ENCODE measurements at regions not wholly inside any gene's neighbourhood (a gene's known extent, or its start where the extent isn't known, plus 50 kb on each side); places are given as distances from the start of the nearest gene placed in this dataset.

- no peak for TF ChIP-seq POLR2AphosphoS5 (IDR thresholded peaks at IDR 0.05)
- TF ChIP-seq, protein P1, sequence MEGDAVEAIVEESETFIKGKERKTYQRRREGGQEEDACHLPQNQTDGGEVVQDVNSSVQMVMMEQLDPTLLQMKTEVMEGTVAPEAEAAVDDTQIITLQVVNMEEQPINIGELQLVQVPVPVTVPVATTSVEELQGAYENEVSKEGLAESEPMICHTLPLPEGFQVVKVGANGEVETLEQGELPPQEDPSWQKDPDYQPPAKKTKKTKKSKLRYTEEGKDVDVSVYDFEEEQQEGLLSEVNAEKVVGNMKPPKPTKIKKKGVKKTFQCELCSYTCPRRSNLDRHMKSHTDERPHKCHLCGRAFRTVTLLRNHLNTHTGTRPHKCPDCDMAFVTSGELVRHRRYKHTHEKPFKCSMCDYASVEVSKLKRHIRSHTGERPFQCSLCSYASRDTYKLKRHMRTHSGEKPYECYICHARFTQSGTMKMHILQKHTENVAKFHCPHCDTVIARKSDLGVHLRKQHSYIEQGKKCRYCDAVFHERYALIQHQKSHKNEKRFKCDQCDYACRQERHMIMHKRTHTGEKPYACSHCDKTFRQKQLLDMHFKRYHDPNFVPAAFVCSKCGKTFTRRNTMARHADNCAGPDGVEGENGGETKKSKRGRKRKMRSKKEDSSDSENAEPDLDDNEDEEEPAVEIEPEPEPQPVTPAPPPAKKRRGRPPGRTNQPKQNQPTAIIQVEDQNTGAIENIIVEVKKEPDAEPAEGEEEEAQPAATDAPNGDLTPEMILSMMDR (IDR thresholded peaks at IDR 0.05), result no peak
- no peak for TF ChIP-seq POLR2A (IDR thresholded peaks at IDR 0.05)
These were observed 274.3 kb upstream of the HS3ST1 start for GRCh38 chr4:11702886-11703557.
